MV-4-11 (cell line): ENCODE measurements at regions not wholly inside any gene's neighbourhood (a gene's known extent, or its start where the extent isn't known, plus 50 kb on each side); places are given as distances from the start of the nearest gene placed in this dataset.
"Not testable (repeated sequence)": the region's sequence is repeated elsewhere in the genome, so short reads cannot be mapped to it uniquely, and the experiment has no call there.

Experiments used
- DNase-seq: peaks from one replicate; lab custom pipeline; 2025; lab: John Stamatoyannopoulos, UW

GRCh38 chr14:34063470-34064164, 112.7 kb upstream of the EGLN3 start:
- no peak for DNase-seq

- no peak for DNase-seq
Observed at GRCh38 chr14:34063042-34063441, 112.2 kb upstream of the EGLN3 start.

DNA sequence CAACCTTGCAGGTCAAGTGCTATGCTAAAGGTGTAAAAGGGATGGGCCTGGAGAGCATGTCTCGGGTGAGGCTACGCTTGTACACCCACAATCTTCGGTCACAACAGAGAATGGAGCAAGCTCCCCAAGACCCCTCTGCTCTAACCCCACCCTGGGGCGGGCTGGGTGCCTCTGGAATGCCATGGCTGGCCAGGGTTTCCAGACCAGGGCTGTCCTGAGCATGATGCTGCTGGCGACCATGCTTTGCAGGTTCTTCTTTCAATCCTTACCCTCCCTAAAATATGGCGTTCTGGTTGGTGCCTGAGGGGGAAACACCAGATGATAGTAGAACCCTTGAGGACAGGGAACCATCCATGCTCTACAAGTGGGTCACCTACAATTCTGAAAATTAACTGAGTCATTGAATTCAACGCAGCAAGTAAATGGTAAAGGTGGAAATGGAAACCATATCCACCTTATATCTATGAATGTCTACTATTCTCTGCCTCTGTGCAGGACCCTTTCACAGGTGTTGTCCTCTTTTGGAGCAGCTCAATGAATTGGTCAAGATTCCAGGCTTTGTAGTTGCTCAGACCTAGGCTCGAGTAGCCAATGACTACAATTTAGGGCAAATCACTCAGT, 111.6 kb upstream of the EGLN3 start:
- DNase-seq, result no peak

DNA sequence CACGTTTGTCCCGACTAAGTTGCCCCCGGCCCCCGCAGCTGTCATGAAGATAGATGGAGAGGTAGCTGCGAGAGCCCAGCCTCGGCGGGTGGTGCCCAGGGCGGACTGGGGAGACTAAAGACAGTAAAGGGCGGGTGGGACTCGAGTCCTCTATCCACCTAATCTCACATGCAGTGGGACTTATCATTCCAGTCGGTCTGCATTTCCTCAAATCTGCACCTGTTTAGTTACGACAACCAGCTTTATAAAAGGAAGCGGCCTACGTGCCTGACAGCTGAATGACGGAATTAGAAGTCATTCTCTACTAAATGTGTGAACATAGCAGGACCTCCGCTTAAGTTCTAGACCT, 109.8 kb upstream of the EGLN3 start:
- DNase-seq, result no peak

DNA sequence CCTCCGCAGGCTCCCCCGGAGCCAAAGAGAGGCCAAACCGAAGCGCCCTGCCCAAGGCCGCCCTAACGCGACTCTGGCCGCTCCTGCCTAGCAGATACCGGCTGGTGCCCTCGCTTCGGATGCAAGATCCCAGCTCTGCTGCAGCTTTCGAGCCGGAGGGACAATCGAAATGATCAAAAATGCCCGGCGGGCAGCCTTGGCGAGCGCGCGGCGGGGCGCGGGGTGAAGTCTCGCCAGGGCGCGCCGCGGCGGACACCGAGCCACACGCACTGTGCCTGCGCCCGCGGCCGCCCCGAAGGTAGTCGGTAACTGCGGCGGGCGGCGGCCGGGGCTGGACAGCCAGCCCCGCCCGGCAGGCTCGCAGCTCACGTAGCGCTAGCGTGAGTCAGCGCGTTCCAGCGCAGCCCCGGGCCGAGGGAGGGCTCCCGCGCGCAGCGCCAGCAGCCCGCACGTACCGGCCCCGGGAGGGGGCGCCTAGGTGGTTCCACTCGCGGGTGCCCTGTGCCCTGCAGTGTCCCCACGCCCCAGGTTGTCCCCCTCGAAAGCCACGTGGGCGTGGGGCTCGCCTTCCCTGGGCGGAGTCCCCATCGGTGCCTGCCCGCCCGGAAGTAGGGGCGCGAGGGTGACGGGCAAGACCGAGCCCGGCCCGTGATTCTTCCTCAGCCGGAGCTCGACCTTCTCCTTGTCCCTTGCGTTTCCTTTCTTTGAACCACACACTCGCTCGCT, 109.2 kb upstream of the EGLN3 start:
- peak; percentile 17 for DNase-seq

DNA sequence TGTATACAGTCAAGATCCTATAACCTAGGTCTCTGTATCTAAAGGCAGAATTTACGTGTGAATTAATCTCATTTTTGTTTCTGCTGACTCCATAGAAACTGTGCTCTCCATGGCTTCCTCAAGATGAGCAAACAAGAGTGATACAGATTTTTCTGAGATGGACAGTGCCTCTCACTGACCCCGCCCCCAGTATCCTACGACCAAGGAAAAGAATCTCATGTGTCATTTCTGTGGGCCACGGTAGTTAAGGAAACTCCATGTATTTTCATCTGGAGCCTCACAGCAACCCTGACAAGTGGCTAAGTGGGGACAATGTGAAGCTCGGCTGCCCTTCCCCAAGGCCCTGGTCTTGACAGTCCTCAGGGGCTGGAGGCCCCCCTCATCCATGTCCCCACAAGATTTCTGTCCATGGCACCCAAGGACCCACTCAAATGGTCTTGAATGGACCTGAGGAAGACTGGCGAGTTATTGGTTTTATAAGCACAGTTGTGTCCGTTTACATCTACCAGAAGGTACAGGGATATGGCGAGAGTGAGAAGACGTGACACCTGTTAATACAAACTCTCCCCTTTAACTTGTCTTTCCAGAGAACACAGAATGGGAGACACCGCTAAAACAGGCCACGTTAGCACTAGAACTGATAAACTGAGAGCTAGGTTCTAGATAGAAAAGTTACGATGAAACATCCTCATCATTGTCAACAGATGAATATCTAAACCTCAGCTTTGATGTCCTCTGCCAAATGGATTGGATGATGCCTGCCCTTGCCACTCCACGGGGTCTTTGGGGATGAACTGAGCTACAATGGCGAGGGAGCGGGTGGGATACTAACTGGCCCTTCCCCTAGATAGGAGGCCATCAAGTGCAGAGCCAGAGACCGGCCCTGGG, 108.4 kb upstream of the EGLN3 start:
- DNase-seq, result no peak

DNA sequence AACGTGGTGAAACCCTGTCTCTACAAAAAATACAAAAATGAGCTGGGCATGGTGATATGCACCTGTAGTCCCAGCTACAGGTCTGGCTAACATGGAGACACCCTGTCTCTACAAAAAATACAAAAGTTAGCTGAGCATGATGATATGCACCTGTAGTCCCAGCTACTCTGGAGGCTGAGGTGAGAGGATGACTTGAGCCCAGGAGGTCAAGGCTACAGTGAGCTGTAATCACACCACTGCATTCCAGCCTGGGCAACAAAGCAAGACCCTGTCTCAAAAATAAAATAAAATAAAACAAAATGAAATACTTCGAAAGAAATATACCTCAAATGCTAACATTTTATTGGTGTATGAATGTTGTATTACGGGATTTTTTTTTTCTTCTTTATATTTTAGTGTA, 107.6 kb upstream of the EGLN3 start:
- no peak for DNase-seq

DNA sequence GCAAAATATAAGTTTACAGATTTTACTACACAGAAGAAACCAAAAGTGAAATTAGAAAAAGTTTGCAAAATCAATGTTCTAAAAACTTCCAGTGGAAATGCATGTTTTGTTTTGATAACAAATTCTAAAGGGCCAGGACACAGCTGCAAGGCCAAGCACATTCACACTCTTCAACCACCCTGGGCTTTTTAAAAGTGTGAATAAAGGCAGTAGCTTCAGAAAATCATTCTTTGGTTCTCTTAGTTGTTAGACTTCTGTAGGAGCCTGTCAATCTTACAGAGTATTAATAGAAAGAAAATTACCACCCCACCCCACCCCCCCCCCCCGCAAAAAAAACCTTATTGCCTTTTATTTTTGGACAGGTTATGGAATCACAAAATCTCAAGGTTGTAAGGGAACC, 105.2 kb upstream of the EGLN3 start:
- DNase-seq, result no peak

GRCh38 chr14:34055157-34055950, 104.5 kb upstream of the EGLN3 start:
- no peak for DNase-seq

DNA sequence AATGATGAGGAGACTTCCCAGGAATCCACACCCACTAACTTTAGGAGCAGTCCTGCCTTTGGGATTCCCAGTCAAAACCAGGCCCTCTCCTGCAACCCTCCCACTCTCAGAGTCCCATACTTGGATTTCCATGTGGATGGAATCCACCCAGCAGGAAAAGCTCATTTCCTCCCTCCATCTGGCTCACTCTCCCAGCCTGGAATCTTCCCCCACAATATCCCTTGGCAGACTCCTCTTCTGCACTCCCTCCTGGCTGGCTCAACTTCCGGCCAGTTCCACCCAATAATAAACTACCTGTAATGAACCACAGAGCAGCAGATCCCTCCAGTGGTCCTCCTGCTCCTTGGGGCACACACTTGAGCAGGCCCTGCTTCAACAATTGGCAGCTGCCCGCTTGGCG, 102.8 kb upstream of the EGLN3 start:
- no peak for DNase-seq

DNA sequence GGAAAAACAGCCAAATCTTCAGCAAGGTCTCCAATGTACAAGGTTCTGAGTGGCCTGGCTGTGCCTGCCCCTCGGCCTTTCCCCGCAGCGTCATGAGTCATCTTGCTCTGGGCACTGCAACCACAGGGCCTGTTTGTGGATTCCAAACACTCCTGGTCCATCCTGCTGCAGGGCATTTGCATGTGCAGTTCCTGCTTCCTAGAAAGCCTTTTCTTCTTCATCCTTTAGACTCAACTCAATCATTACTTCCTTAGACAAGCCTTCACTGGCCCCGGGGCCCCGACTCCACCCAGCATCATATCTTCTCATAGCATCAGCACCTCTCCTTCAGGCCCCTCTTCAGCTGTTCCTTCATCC, 101.8 kb upstream of the EGLN3 start:
- DNase-seq, result peak; percentile 26

GRCh38 chr14:34051966-34052657, 101.2 kb upstream of the EGLN3 start:
- DNase-seq, result peak; percentile 66

GRCh38 chr14:34050606-34051005, 99.7 kb upstream of the EGLN3 start:
- no peak for DNase-seq

GRCh38 chr14:34049790-34050189, 98.9 kb upstream of the EGLN3 start:
- no peak for DNase-seq

GRCh38 chr14:34049187-34049586, 98.3 kb upstream of the EGLN3 start:
- DNase-seq, result not testable (repeated sequence)

- no peak for DNase-seq
Observed at GRCh38 chr14:34046799-34047520, 96.1 kb upstream of the EGLN3 start.

DNA sequence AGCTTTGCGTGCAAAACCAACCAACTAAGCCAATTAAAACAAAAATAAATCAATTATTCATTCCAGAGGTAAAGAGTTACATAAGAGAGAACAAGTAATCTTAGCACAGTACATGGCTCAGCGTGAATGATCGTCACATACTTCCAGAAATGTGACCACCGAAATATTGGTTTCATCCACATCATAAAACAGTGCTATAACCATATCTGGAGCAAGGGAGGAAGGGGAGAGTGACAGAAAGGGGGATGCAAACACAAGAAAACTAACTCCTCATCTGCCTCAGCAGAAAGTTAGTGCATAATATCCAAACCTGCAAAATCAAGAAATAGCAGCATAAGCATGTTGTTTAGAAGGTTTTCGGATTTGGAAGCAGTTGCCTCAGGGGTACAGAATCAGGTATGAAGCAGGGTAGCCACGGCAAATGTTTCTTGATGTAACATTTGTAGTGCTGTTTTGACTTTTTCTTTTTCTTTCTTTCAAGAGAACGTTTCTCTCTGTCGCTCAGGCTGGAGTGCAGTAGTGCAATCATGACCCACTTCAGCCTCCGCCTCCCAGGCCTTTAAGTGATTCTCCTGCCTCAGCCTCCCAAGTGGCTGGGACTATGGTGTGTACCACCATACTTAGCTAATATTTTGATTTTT, 93.9 kb upstream of the EGLN3 start:
- no peak for DNase-seq

DNA sequence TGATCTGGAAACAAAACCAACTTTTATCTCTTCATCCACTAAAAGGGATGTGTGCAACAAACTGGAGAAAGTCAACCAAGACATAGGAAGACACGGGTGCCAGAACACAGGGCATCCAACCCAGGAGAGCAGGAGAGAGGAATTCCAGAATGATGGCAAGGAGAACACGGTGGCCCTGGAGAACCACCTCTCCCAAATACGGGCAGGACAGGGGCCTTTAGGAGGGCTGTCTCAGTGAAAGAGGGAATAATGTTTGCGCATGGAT, 93.4 kb upstream of the EGLN3 start:
- DNase-seq, result no peak

DNA sequence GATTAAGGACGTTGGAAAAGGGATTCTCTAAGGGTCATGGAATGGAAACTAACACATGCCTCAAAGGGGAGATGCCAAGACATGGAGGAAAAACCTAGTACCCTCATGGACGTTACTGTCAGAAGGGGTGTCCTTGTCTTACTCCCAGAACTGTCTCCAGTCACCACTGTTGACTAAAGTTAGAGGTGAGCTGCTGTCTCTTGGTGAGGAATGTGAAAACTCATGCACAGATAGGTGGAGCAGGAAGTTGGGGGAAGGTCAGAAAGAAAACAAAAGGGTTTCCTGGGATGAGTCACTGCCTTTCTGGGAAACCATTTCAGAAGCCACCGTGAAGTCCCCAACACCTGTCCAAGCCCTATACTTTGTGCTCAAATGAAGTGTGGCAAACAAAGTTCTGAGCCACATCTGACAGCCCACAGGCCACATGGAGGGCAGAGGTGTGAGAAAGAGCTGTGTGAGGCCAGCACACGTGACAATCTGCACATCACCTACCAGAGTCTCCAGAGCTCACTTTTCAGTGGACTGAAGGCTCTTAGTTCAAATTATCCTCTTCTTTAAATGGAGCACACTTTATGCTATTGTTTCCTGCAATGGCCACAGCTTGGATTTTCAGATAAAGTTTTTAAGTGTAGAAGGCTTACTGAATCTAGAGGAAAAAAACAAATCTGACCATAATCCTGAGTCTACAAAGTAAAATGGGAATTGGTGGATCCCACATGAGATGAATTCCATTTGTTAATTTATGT, 92.9 kb upstream of the EGLN3 start:
- no peak for DNase-seq
